Endothelial cell of umbilical vein (primary cell): ENCODE measurements at regions not wholly inside any gene's neighbourhood (a gene's known extent, or its start where the extent isn't known, plus 50 kb on each side); places are given as distances from the start of the nearest gene placed in this dataset.

Experiments
- BruUV-seq: library from RNA; stranded (reverse); fragments of 400-500 nt; replicated peaks from 2 replicates; lab custom pipeline; 2021; lab: Mats Ljungman, UMichigan
- CTCF ChIA-PET: fragments of 300-600, 350-600 bp; sonication (Branson Sonifier 250); formaldehyde crosslinking; loops from one replicate; lab custom pipeline; 2021; ENCODE audit warnings: antibody characterized with exemption, inconsistent platforms; lab: Charles Lee
- POLR2A ChIA-PET: fragments of 300-600, 350-600 bp; sonication (Branson Sonifier 250); formaldehyde crosslinking; loops from one replicate; lab custom pipeline; 2021; ENCODE audit warnings: antibody characterized with exemption, inconsistent platforms; lab: Charles Lee
- DNase-seq: peaks from one replicate; pipeline ENCODE4 v3.0.0-alpha.2; 2011; ENCODE audit warnings: low read depth, low spot score
- FAIRE-seq: peaks from 2 replicates; lab custom pipeline; 2011; peaks lifted over from hg19 to GRCh38; lab: Jason Lieb, UNC
- H2AFZ ChIP-seq: 2 replicates; pipeline ENCODE4 v1.6.0; 2012; ENCODE audit warnings: low read depth, low read length, control low read depth, inconsistent platforms
- H3K27ac ChIP-seq: 2 replicates; pipeline ENCODE4 v1.5.1; 2011; ENCODE audit warnings: low read depth, mild to moderate bottlenecking, control low read depth, low read length, moderate library complexity; ENCODE audit not compliant: insufficient read depth
- H3K27me3 ChIP-seq, 2 experiments: 2 replicates each; pipeline versions ENCODE4 v1.6.0 to v1.6.1; 2011; ENCODE audit warnings: low read length in 2 of 2, mixed read lengths in 1 of 2; ENCODE audit not compliant: control insufficient read depth in 2 of 2, insufficient read depth in 2 of 2
- H3K36me3 ChIP-seq, 2 experiments: 2 replicates in 1 of 2; 3 replicates in 1 of 2; pipeline ENCODE4 v1.5.1; 2011; ENCODE audit warnings: low read length in 2 of 2, mild to moderate bottlenecking in 1 of 2, moderate library complexity in 1 of 2; ENCODE audit not compliant: control insufficient read depth in 2 of 2, insufficient read depth in 2 of 2; ENCODE audit errors: extremely low read depth in 1 of 2
- H3K4me1 ChIP-seq: 3 replicates; pipeline ENCODE4 v1.5.1; 2011; ENCODE audit warnings: mild to moderate bottlenecking, low read length; ENCODE audit not compliant: control insufficient read depth, insufficient read depth; ENCODE audit errors: extremely low read depth
- H3K4me2 ChIP-seq: 2 replicates; pipeline ENCODE4 v1.6.1; 2011; ENCODE audit warnings: low read length, control low read depth, mixed read lengths; ENCODE audit not compliant: insufficient read depth
- H3K4me3 ChIP-seq, 3 experiments: fragments of 200-600 bp in 1 of 3; sonication (generic), shearing (Covaris generic) in 1 of 3; replicated peaks in 1 of 3; 2 replicates each; pipeline ENCODE4 v1.5.1; 2011 to 2016; ENCODE audit warnings: control low read depth in 3 of 3, low read length in 3 of 3, mild to moderate bottlenecking in 2 of 3, inconsistent platforms in 1 of 3, low read depth in 1 of 3, moderate library complexity in 1 of 3; ENCODE audit not compliant: insufficient read depth in 1 of 3
- H3K79me2 ChIP-seq: 2 replicates; pipeline ENCODE4 v1.6.0; 2012; ENCODE audit warnings: low read length, inconsistent platforms; ENCODE audit not compliant: control insufficient read depth, insufficient read depth
- H3K9ac ChIP-seq: replicated peaks from 2 replicates; pipeline ENCODE3; 2011; ENCODE audit warnings: low read length, control low read depth; ENCODE audit not compliant: insufficient read depth; ENCODE audit errors: extremely low read depth
- H3K9me1 ChIP-seq: replicated peaks from 3 replicates; pipeline ENCODE4 v1.6.0; 2011; ENCODE audit warnings: mild to moderate bottlenecking, low read length; ENCODE audit not compliant: control insufficient read depth, insufficient read depth; ENCODE audit errors: extremely low read depth
- H3K9me3 ChIP-seq: replicated peaks from 2 replicates; pipeline ENCODE4 v1.5.1; 2012; ENCODE audit warnings: low read length, inconsistent platforms; ENCODE audit not compliant: control insufficient read depth, insufficient read depth
- H4K20me1 ChIP-seq: replicated peaks from 2 replicates; pipeline ENCODE3; 2011; ENCODE audit warnings: mild to moderate bottlenecking, low read length; ENCODE audit not compliant: control insufficient read depth, insufficient read depth; ENCODE audit errors: extremely low read depth
- EZH2 ChIP-seq: IDR thresholded peaks from 2 replicates; pipeline ENCODE4 v1.6.1; 2012; ENCODE audit warnings: borderline replicate concordance, low read depth, mild to moderate bottlenecking, moderate library complexity, low read length, inconsistent platforms; ENCODE audit not compliant: severe bottlenecking
- FOS ChIP-seq: IDR thresholded peaks from 2 replicates; pipeline ENCODE4 v1.6.1; 2011; ENCODE audit warnings: mild to moderate bottlenecking, low read length, moderate library complexity, borderline replicate concordance; ENCODE audit not compliant: insufficient read depth
- GATA2 ChIP-seq: IDR thresholded peaks from 2 replicates; pipeline ENCODE4 v1.7.0; 2011; ENCODE audit warnings: low read depth, mild to moderate bottlenecking, moderate library complexity, mixed read lengths, low read length; ENCODE audit not compliant: insufficient read length, insufficient read depth
- JUN ChIP-seq: IDR thresholded peaks from 2 replicates; pipeline ENCODE4 v1.6.1; 2011; ENCODE audit warnings: borderline replicate concordance, low read depth; ENCODE audit not compliant: insufficient read length, insufficient read depth
- MAX ChIP-seq: IDR thresholded peaks from 2 replicates; pipeline ENCODE4 v1.6.1; 2011; ENCODE audit not compliant: insufficient read depth, insufficient read length
- MYC ChIP-seq: IDR thresholded peaks from one replicate; pipeline ENCODE4 v1.6.1; 2011; ENCODE audit warnings: mild to moderate bottlenecking, low read depth, low read length
- POLR2A ChIP-seq: IDR thresholded peaks from 2 replicates; pipeline ENCODE4 v1.6.1; 2012; ENCODE audit warnings: low read depth, mild to moderate bottlenecking, control low read depth, low read length
- POLR2AphosphoS5 ChIP-seq: IDR thresholded peaks from 2 replicates; pipeline ENCODE4 v1.6.1; 2012; ENCODE audit warnings: low read depth, mild to moderate bottlenecking, control low read depth, low read length, moderate library complexity; ENCODE audit not compliant: insufficient read depth
- dilution Hi-C: fragments of 300-500 bp; cut with MboI; formaldehyde crosslinking; loops from one replicate; pipeline ENCODE4 v1.15.0; 2019; ENCODE audit warnings: low sequenced_read_pairs; ENCODE audit not compliant: extremely low pct_ligation_motif_present
- intact Hi-C: fragments of 100-400 bp; cut with micrococcal nuclease; formaldehyde crosslinking; loops from one replicate; pipeline ENCODE4 v1.10.0; 2022
- TF ChIP-seq, protein P1 (sequence below), 2 donors: IDR thresholded peaks; 1 replicate in 1 of 2; 2 replicates in 1 of 2; pipeline ENCODE4 v1.5.1; 2011; ENCODE audit warnings: low read length in 2 of 2, mild to moderate bottlenecking in 2 of 2, moderate library complexity in 2 of 2, control low read depth in 1 of 2, inconsistent platforms in 1 of 2, low read depth in 1 of 2; ENCODE audit not compliant: insufficient read depth in 1 of 2; ENCODE audit errors: extremely low read depth in 1 of 2

- dilution Hi-C loops: no loop called here
- Histone ChIP-seq H3K36me3 (no peaks in the 10 kb centered on the region), H3K9me3 (no peaks in the 10 kb centered on the region), H3K4me2 (no peak overlapping the region), H3K9me1 (no peaks in the 10 kb centered on the region), H3K27me3 (no peaks in the 10 kb centered on the region), H3K4me1 (no peaks in the 10 kb centered on the region), H3K27ac (no peak overlapping the region), H3K79me2 (no peaks in the 10 kb centered on the region), H3K9ac (no peak overlapping the region), H2AFZ (no peak overlapping the region), H4K20me1 (no peaks in the 10 kb centered on the region), H3K4me3 (no peak overlapping the region)
- TF ChIP-seq, protein P1, sequence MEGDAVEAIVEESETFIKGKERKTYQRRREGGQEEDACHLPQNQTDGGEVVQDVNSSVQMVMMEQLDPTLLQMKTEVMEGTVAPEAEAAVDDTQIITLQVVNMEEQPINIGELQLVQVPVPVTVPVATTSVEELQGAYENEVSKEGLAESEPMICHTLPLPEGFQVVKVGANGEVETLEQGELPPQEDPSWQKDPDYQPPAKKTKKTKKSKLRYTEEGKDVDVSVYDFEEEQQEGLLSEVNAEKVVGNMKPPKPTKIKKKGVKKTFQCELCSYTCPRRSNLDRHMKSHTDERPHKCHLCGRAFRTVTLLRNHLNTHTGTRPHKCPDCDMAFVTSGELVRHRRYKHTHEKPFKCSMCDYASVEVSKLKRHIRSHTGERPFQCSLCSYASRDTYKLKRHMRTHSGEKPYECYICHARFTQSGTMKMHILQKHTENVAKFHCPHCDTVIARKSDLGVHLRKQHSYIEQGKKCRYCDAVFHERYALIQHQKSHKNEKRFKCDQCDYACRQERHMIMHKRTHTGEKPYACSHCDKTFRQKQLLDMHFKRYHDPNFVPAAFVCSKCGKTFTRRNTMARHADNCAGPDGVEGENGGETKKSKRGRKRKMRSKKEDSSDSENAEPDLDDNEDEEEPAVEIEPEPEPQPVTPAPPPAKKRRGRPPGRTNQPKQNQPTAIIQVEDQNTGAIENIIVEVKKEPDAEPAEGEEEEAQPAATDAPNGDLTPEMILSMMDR (IDR thresholded peaks at IDR 0.05; ENCODE audit: extremely low read depth in 1 of 2, insufficient read depth in 1 of 2, low read depth in 1 of 2, low read length in 2 of 2): no peak
- TF ChIP-seq POLR2A (no peak), JUN (no peak), GATA2 (no peak), POLR2AphosphoS5 (no peak), EZH2 (no peak), MAX (no peak), FOS (no peak), MYC (no peak)
- DNase-seq (no peak), FAIRE-seq (no peak)
- CTCF ChIA-PET: interaction anchor here (1.9 kb wide), 1 partner anchor 15 kb away, joined by 5 read pairs; no protein-coding TSS in a partner anchor
- POLR2A ChIA-PET: no interaction called here
- BruUV-seq: no TSS peak
- intact Hi-C loops: no loop called here
Observed at GRCh38 chr9:16272776-16273175, 597.7 kb downstream of the BNC2 start.
